NCI-H2081 (cell line): ENCODE measurements at regions not wholly inside any gene's neighbourhood (a gene's known extent, or its start where the extent isn't known, plus 50 kb on each side); places are given as distances from the start of the nearest gene placed in this dataset.
"Not testable (repeated sequence)": the region's sequence is repeated elsewhere in the genome, so short reads cannot be mapped to it uniquely, and the experiment has no call there.

Experiments used
- DNase-seq, 2 experiments: peaks; one replicate each; lab custom pipeline; 2025; lab: John Stamatoyannopoulos, UW

GRCh38 chr10:8380833-8381496 lies 326.5 kb downstream of the GATA3 start:
- no peak for DNase-seq

GRCh38 chr10:8386781-8387180 lies 332.3 kb downstream of the GATA3 start:
- no peak for DNase-seq

- DNase-seq, result no peak
Observed at GRCh38 chr10:8389630-8390029, 335.1 kb downstream of the GATA3 start.

GRCh38 chr10:8392216-8392615 lies 337.7 kb downstream of the GATA3 start:
- DNase-seq, result no peak

- DNase-seq, result no peak
Observed at GRCh38 chr10:8393531-8393930, 339.0 kb downstream of the GATA3 start.

GRCh38 chr10:8396675-8397074 lies 342.2 kb downstream of the GATA3 start:
- no peak for DNase-seq

GRCh38 chr10:8398771-8399170 lies 344.3 kb downstream of the GATA3 start:
- no peak for DNase-seq

- no peak for DNase-seq
Observed at GRCh38 chr10:8400151-8400550, 345.7 kb downstream of the GATA3 start.

- DNase-seq, result no peak
Observed at GRCh38 chr10:8400892-8401291, 346.4 kb downstream of the GATA3 start.

- DNase-seq, result no peak
Observed at GRCh38 chr10:8401531-8401930, 347.0 kb downstream of the GATA3 start.

GRCh38 chr10:8402576-8402975 lies 348.1 kb downstream of the GATA3 start:
- no peak for DNase-seq

- no peak for DNase-seq
Observed at GRCh38 chr10:8403711-8404371, 349.4 kb downstream of the GATA3 start.

- no peak for DNase-seq
Observed at GRCh38 chr10:8404721-8405120, 350.2 kb downstream of the GATA3 start.

- DNase-seq, result no peak
Observed at GRCh38 chr10:8405596-8405995, 351.1 kb downstream of the GATA3 start.

GRCh38 chr10:8407501-8408021 lies 353.1 kb downstream of the GATA3 start:
- no peak for DNase-seq

- DNase-seq, result no peak
Observed at GRCh38 chr10:8410506-8410905, 356.0 kb downstream of the GATA3 start.

GRCh38 chr10:8412541-8412940 lies 358.1 kb downstream of the GATA3 start:
- DNase-seq, result no peak

- not testable (repeated sequence) for DNase-seq
Observed at GRCh38 chr10:8415029-8415428, 360.5 kb downstream of the GATA3 start.

- no peak for DNase-seq
Observed at GRCh38 chr10:8416192-8416701, 361.8 kb downstream of the GATA3 start.

- no peak for DNase-seq
Observed at GRCh38 chr10:8416760-8417159, 362.3 kb downstream of the GATA3 start.

GRCh38 chr10:8417631-8418030 lies 363.1 kb downstream of the GATA3 start:
- no peak for DNase-seq

GRCh38 chr10:8418631-8419030 lies 364.1 kb downstream of the GATA3 start:
- DNase-seq, result no peak

- no peak for DNase-seq
Observed at GRCh38 chr10:8420182-8420581, 365.7 kb downstream of the GATA3 start.
